Liver (tissue), 8 donors: ENCODE measurements at regions not wholly inside any gene's neighbourhood (a gene's known extent, or its start where the extent isn't known, plus 50 kb on each side); places are given as distances from the start of the nearest gene placed in this dataset.

Experiments
- DNase-seq: peaks from one replicate; pipeline ENCODE4 v3.0.0-alpha.2; 2017; ENCODE audit warnings: low spot score
- H3K27ac ChIP-seq, 2 donors: one replicate each; pipeline ENCODE4 v1.7.0; 2013; ENCODE audit warnings: inconsistent platforms in 2 of 2, low read length in 2 of 2, control low read depth in 1 of 2, low read depth in 1 of 2, mild to moderate bottlenecking in 1 of 2
- H3K27me3 ChIP-seq, 4 donors: one replicate each; pipeline versions ENCODE4 v1.6.1 to v1.7.0; 2013; ENCODE audit warnings: low read length in 3 of 4, inconsistent platforms in 1 of 4, mild to moderate bottlenecking in 1 of 4, moderate library complexity in 1 of 4; ENCODE audit not compliant: control insufficient read depth in 4 of 4, insufficient read depth in 4 of 4
- H3K36me3 ChIP-seq, 4 donors: one replicate each; pipeline versions ENCODE4 v1.6.1 to v1.7.0; 2013; ENCODE audit warnings: low read length in 3 of 4, mild to moderate bottlenecking in 3 of 4, low read depth in 1 of 4, moderate library complexity in 1 of 4; ENCODE audit not compliant: control insufficient read depth in 4 of 4, insufficient read depth in 3 of 4
- H3K4me1 ChIP-seq, 4 donors: one replicate each; pipeline versions ENCODE4 v1.6.1 to v1.7.0; 2013; ENCODE audit warnings: low read length in 3 of 4, mild to moderate bottlenecking in 3 of 4, moderate library complexity in 1 of 4; ENCODE audit not compliant: control insufficient read depth in 4 of 4, insufficient read depth in 4 of 4
- H3K4me3 ChIP-seq, 3 donors: one replicate each; pipeline versions ENCODE4 v1.6.1 to v1.7.0; 2013; ENCODE audit warnings: low read length in 3 of 3, control low read depth in 1 of 3, low read depth in 1 of 3, mild to moderate bottlenecking in 1 of 3
- H3K9ac ChIP-seq, 2 donors: one replicate each; pipeline ENCODE4 v1.7.0; 2013; ENCODE audit warnings: low read length in 2 of 2, mild to moderate bottlenecking in 2 of 2, moderate library complexity in 2 of 2, control low read depth in 1 of 2, low read depth in 1 of 2
- H3K9me3 ChIP-seq, 4 donors: one replicate each; pipeline versions ENCODE4 v1.6.1 to v1.7.0; 2013; ENCODE audit warnings: low read length in 3 of 4; ENCODE audit not compliant: control insufficient read depth in 4 of 4
- ATF3 ChIP-seq: IDR thresholded peaks from 2 replicates; pipeline ENCODE4 v1.6.1; 2016; ENCODE audit warnings: antibody characterized with exemption
- EGR1 ChIP-seq, 2 donors: IDR thresholded peaks; 2 replicates each; pipeline ENCODE4 v1.6.1; 2016 to 2018; ENCODE audit warnings: antibody characterized with exemption in 2 of 2, low read depth in 2 of 2
- FOXA1 ChIP-seq: IDR thresholded peaks from 2 replicates; pipeline ENCODE4 v1.6.1; 2016; ENCODE audit warnings: antibody characterized with exemption
- FOXA2 ChIP-seq: IDR thresholded peaks from 2 replicates; pipeline ENCODE4 v1.6.1; 2016; ENCODE audit warnings: antibody characterized with exemption
- GABPA ChIP-seq, 2 donors: IDR thresholded peaks in 1 of 2; conservative IDR thresholded peaks in 1 of 2; 2 replicates each; pipeline ENCODE4 v1.6.1; 2016; ENCODE audit warnings: antibody characterized with exemption in 2 of 2, mild to moderate bottlenecking in 1 of 2, moderate library complexity in 1 of 2
- HNF4A ChIP-seq, 2 donors: conservative IDR thresholded peaks; 2 replicates each; pipeline ENCODE4 v1.6.1; 2016; ENCODE audit warnings: antibody characterized with exemption in 2 of 2, mild to moderate bottlenecking in 2 of 2
- HNF4G ChIP-seq: IDR thresholded peaks from 2 replicates; pipeline ENCODE4 v1.6.1; 2016; ENCODE audit warnings: antibody characterized with exemption
- JUND ChIP-seq, 2 donors: IDR thresholded peaks; 2 replicates each; pipeline ENCODE4 v1.6.1; 2016; ENCODE audit warnings: antibody characterized with exemption in 2 of 2
- NR2F2 ChIP-seq: IDR thresholded peaks from 2 replicates; pipeline ENCODE4 v1.6.1; 2016; ENCODE audit warnings: antibody characterized with exemption
- RAD21 ChIP-seq, 2 donors: IDR thresholded peaks; 2 replicates each; pipeline ENCODE4 v1.6.1; 2016; ENCODE audit warnings: antibody characterized with exemption in 2 of 2, mild to moderate bottlenecking in 2 of 2
- REST ChIP-seq: IDR thresholded peaks from 2 replicates; pipeline ENCODE4 v1.6.1; 2016; ENCODE audit warnings: antibody characterized with exemption, mild to moderate bottlenecking
- RXRA ChIP-seq, 2 donors: IDR thresholded peaks; 2 replicates each; pipeline ENCODE4 v1.6.1; 2017 to 2018; ENCODE audit warnings: antibody characterized with exemption in 2 of 2, mild to moderate bottlenecking in 1 of 2
- SP1 ChIP-seq: IDR thresholded peaks from 2 replicates; pipeline ENCODE4 v1.6.1; 2018; ENCODE audit warnings: antibody characterized with exemption, mild to moderate bottlenecking
- TAF1 ChIP-seq: conservative IDR thresholded peaks from 2 replicates; pipeline ENCODE4 v1.6.1; 2016; ENCODE audit warnings: antibody characterized with exemption, mild to moderate bottlenecking
- YY1 ChIP-seq: IDR thresholded peaks from 2 replicates; pipeline ENCODE4 v1.6.1; 2016; ENCODE audit warnings: antibody characterized with exemption, mild to moderate bottlenecking
- ZBTB33 ChIP-seq: IDR thresholded peaks from 2 replicates; pipeline ENCODE4 v1.6.1; 2016; ENCODE audit warnings: antibody characterized with exemption
- WGBS: extraction: QIAGEN DNeasy Blood & Tissue Kit; methylation state at CpG from one replicate; pipeline ENCODE4 v1.1.7; 2013; 5-methylcytosine and 5-hydroxymethylcytosine counted together
- TF ChIP-seq, protein P1 (sequence below): IDR thresholded peaks from 2 replicates; pipeline ENCODE4 v1.6.1; 2016; ENCODE audit warnings: antibody characterized with exemption
- TF ChIP-seq, protein P2 (sequence below): fragments of 150-350 bp; IDR thresholded peaks from 2 replicates; pipeline ENCODE4 v1.5.1; 2017; ENCODE audit warnings: improper control_type of control experiment, low read depth, low read length; ENCODE audit not compliant: missing input control
- donor health status: healthy.
- donor health status: healthy.
- donor health status: healthy.
- donor health status: healthy.
- donor health status: healthy.

DNA sequence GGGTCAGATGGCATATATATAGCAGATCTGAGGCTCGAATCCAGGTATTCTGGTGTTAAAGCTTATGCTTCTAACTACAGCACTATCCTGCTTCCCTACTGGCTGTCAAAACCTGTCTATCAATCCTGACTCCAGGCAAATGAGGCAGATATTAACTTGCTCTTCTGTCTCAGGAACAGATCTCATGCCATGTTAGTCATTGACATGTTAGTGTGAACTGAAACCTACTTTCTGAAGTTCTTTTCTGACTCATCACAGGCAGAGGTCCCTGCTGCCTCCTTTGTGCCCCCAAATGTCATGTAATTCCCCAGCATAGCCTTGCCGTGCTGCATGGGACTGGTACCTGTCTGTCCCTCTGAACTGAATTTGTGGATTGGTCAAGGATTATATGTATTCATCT lies 125.0 kb upstream of the SMAD3 start:
- TF ChIP-seq FOXA2 (no peak), TAF1 (no peak), SP1 (no peak), NR2F2 (no peak), GABPA (IDR thresholded peaks at IDR 0.05 in 1 of 2, conservative IDR thresholded peaks at IDR 0.05 in 1 of 2) (no peak), RAD21 (IDR thresholded peaks at IDR 0.05) (no peak), HNF4A (conservative IDR thresholded peaks at IDR 0.05) (no peak), JUND (IDR thresholded peaks at IDR 0.05) (no peak), YY1 (no peak), RXRA (IDR thresholded peaks at IDR 0.05) (no peak), ATF3 (no peak), REST (no peak), EGR1 (IDR thresholded peaks at IDR 0.05; ENCODE audit: low read depth in 2 of 2) (no peak), HNF4G (no peak), FOXA1 (no peak), ZBTB33 (no peak)
- TF ChIP-seq, protein P1, sequence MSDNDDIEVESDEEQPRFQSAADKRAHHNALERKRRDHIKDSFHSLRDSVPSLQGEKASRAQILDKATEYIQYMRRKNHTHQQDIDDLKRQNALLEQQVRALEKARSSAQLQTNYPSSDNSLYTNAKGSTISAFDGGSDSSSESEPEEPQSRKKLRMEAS, result no peak
- TF ChIP-seq, protein P2, sequence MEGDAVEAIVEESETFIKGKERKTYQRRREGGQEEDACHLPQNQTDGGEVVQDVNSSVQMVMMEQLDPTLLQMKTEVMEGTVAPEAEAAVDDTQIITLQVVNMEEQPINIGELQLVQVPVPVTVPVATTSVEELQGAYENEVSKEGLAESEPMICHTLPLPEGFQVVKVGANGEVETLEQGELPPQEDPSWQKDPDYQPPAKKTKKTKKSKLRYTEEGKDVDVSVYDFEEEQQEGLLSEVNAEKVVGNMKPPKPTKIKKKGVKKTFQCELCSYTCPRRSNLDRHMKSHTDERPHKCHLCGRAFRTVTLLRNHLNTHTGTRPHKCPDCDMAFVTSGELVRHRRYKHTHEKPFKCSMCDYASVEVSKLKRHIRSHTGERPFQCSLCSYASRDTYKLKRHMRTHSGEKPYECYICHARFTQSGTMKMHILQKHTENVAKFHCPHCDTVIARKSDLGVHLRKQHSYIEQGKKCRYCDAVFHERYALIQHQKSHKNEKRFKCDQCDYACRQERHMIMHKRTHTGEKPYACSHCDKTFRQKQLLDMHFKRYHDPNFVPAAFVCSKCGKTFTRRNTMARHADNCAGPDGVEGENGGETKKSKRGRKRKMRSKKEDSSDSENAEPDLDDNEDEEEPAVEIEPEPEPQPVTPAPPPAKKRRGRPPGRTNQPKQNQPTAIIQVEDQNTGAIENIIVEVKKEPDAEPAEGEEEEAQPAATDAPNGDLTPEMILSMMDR, result no peak
- Histone ChIP-seq H3K4me1 (no peaks in the 10 kb centered on the region), H3K4me3 (no peak overlapping the region), H3K9ac (no peak overlapping the region), H3K27ac (no peak overlapping the region), H3K27me3 (no peaks in the 10 kb centered on the region), H3K9me3 (no peaks in the 10 kb centered on the region), H3K36me3 (no peaks in the 10 kb centered on the region)
- 82% methylated on average over 2 of the region's 2 CpGs for WGBS
- no peak for DNase-seq
